Fibroblast of mammary gland (primary cell): ENCODE measurements at regions not wholly inside any gene's neighbourhood (a gene's known extent, or its start where the extent isn't known, plus 50 kb on each side); places are given as distances from the start of the nearest gene placed in this dataset.

Source experiments
- DNase-seq: peaks from one replicate; pipeline ENCODE4 v3.0.0-alpha.2; 2010; ENCODE audit warnings: low read depth
- H3K4me3 ChIP-seq: 2 replicates; pipeline ENCODE4 v1.5.1; 2011; ENCODE audit warnings: low read depth, mild to moderate bottlenecking, low read length, moderate library complexity; ENCODE audit not compliant: control insufficient read depth
- TF ChIP-seq, protein P1 (sequence below): conservative IDR thresholded peaks from 2 replicates; pipeline ENCODE4 v1.5.1; 2011; ENCODE audit warnings: low read depth, low read length, inconsistent platforms; ENCODE audit not compliant: control insufficient read depth, insufficient read depth

DNA sequence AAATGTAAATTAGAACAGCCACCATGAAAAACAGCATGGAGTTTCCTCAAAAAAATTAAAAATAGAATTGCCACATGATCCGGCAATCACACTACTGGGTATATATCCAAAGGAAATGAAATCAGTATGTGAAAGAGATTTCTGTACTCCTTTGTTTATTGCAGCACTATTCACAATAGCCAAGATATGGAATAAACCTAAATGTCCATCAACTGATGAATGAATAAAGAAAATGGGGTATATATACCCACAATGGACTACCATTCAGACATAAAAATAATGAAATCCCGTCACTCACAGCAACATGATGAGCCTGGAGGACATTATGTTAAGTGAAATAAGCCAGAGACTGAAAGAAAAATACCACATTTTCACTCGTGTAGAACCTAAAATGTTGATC, 296.9 kb downstream of the RAP2B start:
- no peak for DNase-seq
- H3K4me3 ChIP-seq = no peak overlapping the region
- TF ChIP-seq, protein P1, sequence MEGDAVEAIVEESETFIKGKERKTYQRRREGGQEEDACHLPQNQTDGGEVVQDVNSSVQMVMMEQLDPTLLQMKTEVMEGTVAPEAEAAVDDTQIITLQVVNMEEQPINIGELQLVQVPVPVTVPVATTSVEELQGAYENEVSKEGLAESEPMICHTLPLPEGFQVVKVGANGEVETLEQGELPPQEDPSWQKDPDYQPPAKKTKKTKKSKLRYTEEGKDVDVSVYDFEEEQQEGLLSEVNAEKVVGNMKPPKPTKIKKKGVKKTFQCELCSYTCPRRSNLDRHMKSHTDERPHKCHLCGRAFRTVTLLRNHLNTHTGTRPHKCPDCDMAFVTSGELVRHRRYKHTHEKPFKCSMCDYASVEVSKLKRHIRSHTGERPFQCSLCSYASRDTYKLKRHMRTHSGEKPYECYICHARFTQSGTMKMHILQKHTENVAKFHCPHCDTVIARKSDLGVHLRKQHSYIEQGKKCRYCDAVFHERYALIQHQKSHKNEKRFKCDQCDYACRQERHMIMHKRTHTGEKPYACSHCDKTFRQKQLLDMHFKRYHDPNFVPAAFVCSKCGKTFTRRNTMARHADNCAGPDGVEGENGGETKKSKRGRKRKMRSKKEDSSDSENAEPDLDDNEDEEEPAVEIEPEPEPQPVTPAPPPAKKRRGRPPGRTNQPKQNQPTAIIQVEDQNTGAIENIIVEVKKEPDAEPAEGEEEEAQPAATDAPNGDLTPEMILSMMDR = no peak

DNA sequence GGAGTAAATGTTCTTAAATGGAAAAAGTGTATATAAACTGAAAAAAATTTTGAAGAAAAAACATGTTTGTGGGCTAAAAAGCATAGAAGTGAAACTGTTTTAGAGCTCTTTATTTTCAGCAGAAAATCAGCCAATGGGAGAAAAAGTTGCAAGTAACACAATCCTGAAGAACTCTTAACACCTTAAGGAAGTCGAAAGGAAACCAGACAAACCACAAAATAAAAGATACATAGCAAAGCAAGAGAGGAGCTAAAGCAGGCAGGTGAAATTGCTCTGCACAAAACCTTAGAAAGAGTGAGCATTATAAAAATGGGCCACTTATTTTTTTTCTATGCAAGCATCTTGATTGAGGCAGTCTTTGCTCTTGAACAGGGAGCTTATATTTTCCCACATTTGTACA, 300.5 kb downstream of the RAP2B start:
- DNase-seq = no peak
- H3K4me3 ChIP-seq = no peak overlapping the region
- TF ChIP-seq, protein P1 = no peak

DNA sequence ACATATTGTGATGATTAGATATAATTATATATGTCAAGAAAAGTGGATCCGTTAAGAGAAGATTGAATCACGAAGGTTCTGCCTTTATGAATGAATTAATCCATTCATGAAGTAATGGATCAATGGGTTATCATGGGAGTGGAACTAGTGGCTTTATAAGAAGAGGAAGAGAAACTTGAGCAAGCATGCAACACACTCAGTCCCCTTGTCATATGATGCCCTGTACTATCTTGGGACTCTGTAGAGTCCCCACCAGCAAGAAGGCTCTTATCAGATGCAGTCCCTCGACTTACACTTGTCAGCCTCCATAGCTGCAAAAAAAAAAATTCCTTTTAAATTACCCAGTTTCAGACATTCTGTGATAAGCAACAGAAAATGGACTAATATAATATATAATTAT, 301.9 kb downstream of the RAP2B start:
- H3K4me3 ChIP-seq = no peak overlapping the region
- DNase-seq = no peak
- TF ChIP-seq, protein P1 = no peak

DNA sequence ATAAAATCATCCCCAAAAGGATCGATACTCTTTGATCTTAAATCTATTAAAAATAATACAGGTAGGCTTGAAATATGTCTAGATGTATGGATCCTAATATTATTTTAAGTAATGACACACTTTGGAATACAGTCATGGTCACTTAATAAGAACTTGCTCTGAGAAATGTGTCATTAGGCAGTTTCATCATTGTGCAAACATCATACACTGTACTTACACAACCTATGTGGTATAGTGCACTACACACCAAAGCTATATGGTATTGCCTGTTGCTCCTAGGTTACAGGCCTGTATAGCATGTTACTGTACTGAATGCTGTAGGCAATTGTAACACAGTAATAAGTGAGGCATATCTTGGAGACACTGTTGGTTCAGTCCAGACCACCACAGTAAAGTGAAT, 307.1 kb downstream of the RAP2B start:
- TF ChIP-seq, protein P1 = no peak
- no peak overlapping the region for H3K4me3 ChIP-seq
- DNase-seq = no peak

DNA sequence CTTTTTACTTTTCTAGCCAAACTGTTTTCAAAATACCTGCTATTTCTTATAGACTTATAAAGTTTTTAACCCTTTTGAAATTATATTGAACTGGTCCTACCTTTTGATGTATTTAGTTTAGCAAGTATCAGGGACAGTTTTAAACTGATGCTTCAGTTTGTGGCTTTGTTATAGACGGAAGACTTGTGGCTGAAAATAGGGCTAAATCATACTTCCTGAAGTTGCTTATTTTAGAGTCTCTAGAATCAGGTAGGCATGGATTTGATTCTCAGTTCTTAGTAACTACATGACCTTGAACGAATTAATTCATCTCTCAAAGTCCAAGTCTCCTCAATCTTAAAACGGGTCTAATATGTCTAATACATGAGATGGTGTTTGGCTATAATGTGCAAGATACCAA, 322.8 kb downstream of the RAP2B start:
- DNase-seq = no peak
- H3K4me3 ChIP-seq = no peak overlapping the region
- TF ChIP-seq, protein P1 = no peak

DNA sequence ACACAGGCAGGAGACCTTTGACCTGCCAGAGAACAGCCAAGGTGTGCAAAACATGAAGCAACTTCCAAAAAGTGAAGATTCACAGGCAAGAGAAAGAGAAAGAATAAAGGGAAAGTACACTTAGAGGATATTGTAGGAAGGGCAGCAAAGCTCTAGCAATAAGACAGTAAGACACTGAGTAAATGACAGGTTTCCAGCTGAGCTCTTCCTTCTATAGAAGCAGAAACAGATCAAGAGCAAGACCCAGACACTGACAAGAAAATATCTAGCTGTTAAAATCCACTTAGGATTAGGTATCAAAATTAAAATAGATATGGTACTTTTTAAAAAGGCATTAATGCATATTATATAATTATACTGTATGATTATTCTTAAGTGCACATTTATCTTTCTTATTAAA, 333.4 kb downstream of the RAP2B start:
- H3K4me3 ChIP-seq = no peak overlapping the region
- TF ChIP-seq, protein P1 = no peak
- no peak for DNase-seq

DNA sequence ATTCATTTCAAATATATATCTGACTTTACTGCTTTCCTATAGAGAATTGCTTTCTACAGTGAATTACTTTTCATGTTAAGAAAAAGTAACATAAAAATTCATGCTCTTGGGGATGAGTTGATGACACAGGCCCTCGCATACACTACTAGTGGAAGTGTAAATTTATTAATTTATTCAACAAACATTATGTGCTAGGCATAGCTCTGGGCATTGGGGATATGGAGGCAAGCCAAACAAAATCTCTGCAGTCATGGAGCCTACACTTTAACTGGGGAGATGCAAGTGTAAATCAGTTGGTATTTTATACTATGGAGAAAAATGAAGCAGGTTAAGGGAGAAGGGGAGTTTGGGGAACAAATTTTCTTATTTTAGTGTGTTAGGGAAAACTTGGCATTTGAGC, 340.7 kb downstream of the RAP2B start:
- no peak for DNase-seq
- TF ChIP-seq, protein P1 = no peak
- H3K4me3 ChIP-seq = no peak overlapping the region
